H1 (cell line): ENCODE measurements at regions not wholly inside any gene's neighbourhood (a gene's known extent, or its start where the extent isn't known, plus 50 kb on each side); places are given as distances from the start of the nearest gene placed in this dataset.

Experiments
- BCL11A ChIP-seq, 2 experiments: IDR thresholded peaks; one replicate each; pipeline ENCODE4 v1.6.1; 2011; ENCODE audit warnings: low read depth in 2 of 2, low read length in 2 of 2, mild to moderate bottlenecking in 2 of 2
- NANOG ChIP-seq: IDR thresholded peaks from 2 replicates; pipeline ENCODE4 v1.6.1; 2011; ENCODE audit warnings: low read length, low read depth, mild to moderate bottlenecking, inconsistent platforms; ENCODE audit not compliant: insufficient read depth, poor library complexity, severe bottlenecking

DNA sequence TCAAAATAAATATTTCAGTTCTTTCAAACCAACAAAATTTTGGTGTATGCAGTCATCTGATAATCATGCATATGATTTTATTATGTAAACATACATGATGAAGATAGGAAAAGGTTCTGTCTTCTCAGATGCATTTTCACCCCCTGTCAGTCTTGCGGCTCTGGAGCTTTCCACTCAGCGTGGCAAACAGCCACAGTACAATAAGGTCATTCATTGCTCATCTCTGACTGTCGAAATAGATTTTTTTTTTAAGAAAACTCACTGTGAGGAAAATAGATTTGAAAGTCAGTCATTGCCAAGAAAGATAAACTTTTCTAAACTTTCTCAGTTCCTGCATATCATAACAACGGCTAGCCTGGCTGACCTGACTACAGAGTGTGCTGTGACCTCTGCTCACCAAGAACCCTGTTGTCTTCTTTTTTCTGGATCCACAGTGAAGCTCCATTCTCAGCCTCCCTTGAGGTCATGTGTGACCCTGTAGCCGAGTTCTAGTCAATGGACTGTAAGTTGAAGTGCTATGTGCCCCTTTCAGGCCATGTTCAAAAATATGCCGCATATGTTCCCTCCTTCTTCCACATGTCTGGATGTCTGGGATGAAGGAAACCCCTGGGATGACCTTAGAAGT is 519.6 kb downstream of the KLF5 start (continued):
- TF ChIP-seq BCL11A (IDR thresholded peaks at IDR 0.05; ENCODE audit: low read depth in 2 of 2, low read length in 2 of 2) (no peak), NANOG (no peak)
